GM12878 (cell line): ENCODE measurements at regions not wholly inside any gene's neighbourhood (a gene's known extent, or its start where the extent isn't known, plus 50 kb on each side); places are given as distances from the start of the nearest gene placed in this dataset.

Source experiments
- ATAC-seq: fragments of 200-7000 bp; cut with Tn5 transposase; 3 replicates; pipeline ENCODE4 v1.9.1; 2020; ENCODE audit warnings: mild to moderate bottlenecking, moderate library complexity
- BruUV-seq: library from RNA; stranded (reverse); fragments of 400-500 nt; replicated peaks from 2 replicates; lab custom pipeline; 2021; lab: Mats Ljungman, UMichigan
- CTCF ChIA-PET: fragments of 300-600 bp; sonication (Branson Sonifier 250); formaldehyde crosslinking; extraction: SDS; loops from one replicate; lab custom pipeline; 2021; ENCODE audit warnings: inconsistent platforms; lab: Yijun Ruan, JAX
- POLR2A ChIA-PET: fragments of 350-600 bp; formaldehyde crosslinking; extraction: SDS; loops from one replicate; lab custom pipeline; 2021; ENCODE audit warnings: inconsistent platforms; lab: Charles Lee
- RAD21 ChIA-PET: fragments of 300-600 bp; sonication (Branson Sonifier 250); formaldehyde crosslinking; loops from one replicate; lab custom pipeline; 2023; ENCODE audit warnings: antibody characterized with exemption; ENCODE audit not compliant: unreplicated experiment; lab: Charles Lee
- SMC1A ChIA-PET: fragments of 300-600 bp; sonication (Branson Sonifier 250); formaldehyde crosslinking; loops from one replicate; lab custom pipeline; 2023; ENCODE audit not compliant: unreplicated experiment, uncharacterized antibody; lab: Charles Lee
- DNase-seq: peaks from one replicate; pipeline ENCODE4 v3.0.0-alpha.2; 2011; ENCODE audit warnings: low read depth, low spot score
- FAIRE-seq: peaks from 3 replicates; lab custom pipeline; 2011; peaks lifted over from hg19 to GRCh38; lab: Jason Lieb, UNC
- H2AFZ ChIP-seq: 2 replicates; pipeline ENCODE4 v1.6.0; 2011; ENCODE audit warnings: low read depth, low read length, control low read depth; ENCODE audit not compliant: control insufficient read depth
- H3K27ac ChIP-seq: 2 replicates; pipeline ENCODE4 v1.5.1; 2011; ENCODE audit warnings: control low read depth; ENCODE audit not compliant: control insufficient read depth, insufficient read depth
- H3K27me3 ChIP-seq, 2 experiments: replicated peaks in 1 of 2; 2 replicates each; pipeline versions ENCODE4 v1.6.0 to v1.6.1; 2011; ENCODE audit warnings: low read length in 1 of 2; ENCODE audit not compliant: control insufficient read depth in 2 of 2, insufficient read depth in 2 of 2
- H3K36me3 ChIP-seq, 2 experiments: 2 replicates each; pipeline ENCODE4 v1.5.1; 2011; ENCODE audit warnings: low read length in 1 of 2; ENCODE audit not compliant: control insufficient read depth in 2 of 2, insufficient read depth in 2 of 2
- H3K4me1 ChIP-seq: 2 replicates; pipeline ENCODE4 v1.6.1; 2011; ENCODE audit warnings: mild to moderate bottlenecking, low read length, moderate library complexity, mixed read lengths; ENCODE audit not compliant: control insufficient read depth, insufficient read depth
- H3K4me2 ChIP-seq: 2 replicates; pipeline ENCODE4 v1.6.0; 2011; ENCODE audit warnings: control low read depth; ENCODE audit not compliant: control insufficient read depth, insufficient read depth
- H3K4me3 ChIP-seq: fragments of 200-600 bp; sonication (generic); 2 replicates; pipeline ENCODE4 v1.5.1; 2016
- H3K79me2 ChIP-seq: 2 replicates; pipeline ENCODE4 v1.6.0; 2011; ENCODE audit warnings: low read length; ENCODE audit not compliant: control insufficient read depth, insufficient read depth
- H3K9ac ChIP-seq: 2 replicates; pipeline ENCODE4 v1.8.0; 2011; ENCODE audit warnings: low read length, control low read depth, mixed read lengths; ENCODE audit not compliant: control insufficient read depth, insufficient read depth
- H3K9me3 ChIP-seq: replicated peaks from 3 replicates; pipeline ENCODE4 v1.5.1; 2011; ENCODE audit warnings: mild to moderate bottlenecking, low read length; ENCODE audit not compliant: control insufficient read depth, insufficient read depth
- H4K20me1 ChIP-seq: 2 replicates; pipeline ENCODE4 v1.6.0; 2011; ENCODE audit not compliant: control insufficient read depth, insufficient read depth
- BMI1 ChIP-seq: fragments of 450-650 bp; IDR thresholded peaks from 2 replicates; pipeline ENCODE4 v1.6.1; 2016; ENCODE audit warnings: mild to moderate bottlenecking, moderate library complexity, borderline replicate concordance
- CTCF ChIP-seq, 3 experiments: IDR thresholded peaks in 2 of 3; conservative IDR thresholded peaks in 1 of 3; 2 replicates each; pipeline ENCODE4 v1.5.1; 2011; ENCODE audit warnings: low read depth in 3 of 3, low read length in 3 of 3, mild to moderate bottlenecking in 3 of 3, control low read depth in 2 of 3, moderate library complexity in 2 of 3, inconsistent platforms in 1 of 3, mixed read lengths in 1 of 3; ENCODE audit not compliant: control insufficient read depth in 2 of 3, insufficient read depth in 1 of 3; ENCODE audit errors: extremely low read depth in 1 of 3
- ESRRA ChIP-seq: IDR thresholded peaks from 2 replicates; pipeline ENCODE4 v1.6.1; 2012; ENCODE audit warnings: mild to moderate bottlenecking, low read length, improper control_type of control experiment
- FOXK2 ChIP-seq: fragments of 450-650 bp; IDR thresholded peaks from 2 replicates; pipeline ENCODE4 v1.6.1; 2017; ENCODE audit warnings: mild to moderate bottlenecking, moderate library complexity
- NFYB ChIP-seq: IDR thresholded peaks from 2 replicates; pipeline ENCODE4 v1.6.1; 2011; ENCODE audit warnings: low read depth, mild to moderate bottlenecking, low read length, improper control_type of control experiment, moderate library complexity; ENCODE audit not compliant: insufficient read depth
- PML ChIP-seq: IDR thresholded peaks from 2 replicates; pipeline ENCODE4 v1.6.1; 2012; ENCODE audit warnings: low read length, inconsistent platforms
- POLR2A ChIP-seq: IDR thresholded peaks from 2 replicates; pipeline ENCODE4 v1.6.1; 2011; ENCODE audit warnings: low read depth, mild to moderate bottlenecking, low read length
- SMAD1 ChIP-seq: fragments of 450-650 bp; IDR thresholded peaks from 2 replicates; pipeline ENCODE4 v1.6.1; 2018; ENCODE audit warnings: mild to moderate bottlenecking, low read depth; ENCODE audit not compliant: partially characterized antibody
- SUPT20H ChIP-seq: IDR thresholded peaks from 2 replicates; pipeline ENCODE4 v1.6.1; 2011; ENCODE audit warnings: low read depth, mild to moderate bottlenecking, low read length, moderate library complexity, borderline replicate concordance; ENCODE audit not compliant: control insufficient read depth
- TBL1XR1 ChIP-seq: IDR thresholded peaks from 2 replicates; pipeline ENCODE4 v1.6.1; 2012; ENCODE audit warnings: low read depth, low read length, improper control_type of control experiment
- ZNF592 ChIP-seq: fragments of 450-650 bp; IDR thresholded peaks from 2 replicates; pipeline ENCODE4 v1.6.1; 2017; ENCODE audit warnings: mild to moderate bottlenecking, moderate library complexity
- WGBS: methylation state at CpG from one replicate; pipeline ENCODE4 v1.1.6; 2016; ENCODE audit warnings: low lambda C conversion rate; ENCODE audit not compliant: insufficient replicate concordance, insufficient coverage; ENCODE audit errors: missing lambda C conversion rate; 5-methylcytosine and 5-hydroxymethylcytosine counted together
- in situ Hi-C: fragments of 300-500 bp; cut with MboI; formaldehyde crosslinking; loops from 9 replicates; pipeline ENCODE4 v1.14.3; 2018; ENCODE audit warnings: mixed read lengths
- intact Hi-C: fragments of 100-400 bp; cut with micrococcal nuclease; formaldehyde crosslinking; loops from one replicate; pipeline ENCODE4 v1.14.2; 2022; ENCODE audit not compliant: unreplicated experiment

GRCh38 chr18:25915907-25916306, 174.5 kb downstream of the SS18 start:
- Histone ChIP-seq H2AFZ (no peak overlapping the region), H3K27ac (no peak overlapping the region), H3K4me3 (no peak overlapping the region), H3K9ac (no peak overlapping the region), H3K36me3 (no peaks in the 10 kb centered on the region), H3K9me3 (no peaks in the 10 kb centered on the region), H3K4me1 (no peaks in the 10 kb centered on the region), H4K20me1 (no peaks in the 10 kb centered on the region), H3K27me3 (no peaks in the 10 kb centered on the region), H3K79me2 (no peaks in the 10 kb centered on the region), H3K4me2 (no peak overlapping the region)
- no peak for FAIRE-seq
- RAD21 ChIA-PET = interaction anchor here (0.8 kb wide), 1 partner anchor 142 kb away, joined by 3 read pairs; no protein-coding TSS in a partner anchor
- CTCF ChIA-PET = no interaction called here
- SMC1A ChIA-PET = no interaction called here
- no peak for DNase-seq
- in situ Hi-C loops (no loop called here), intact Hi-C loops (no loop called here)
- peak; percentile 61 for ATAC-seq
- no peak for TF ChIP-seq SUPT20H
- no peak for TF ChIP-seq PML
- TF ChIP-seq TBL1XR1 = no peak
- peak in 1 of 3 experiments; percentile 30; a peak in 2 of 6 replicates for TF ChIP-seq CTCF (IDR thresholded peaks at IDR 0.05 in 2 of 3, conservative IDR thresholded peaks at IDR 0.05 in 1 of 3; ENCODE audit: control insufficient read depth in 2 of 3, extremely low read depth in 1 of 3, insufficient read depth in 1 of 3, low read depth in 3 of 3, low read length in 3 of 3)
- TF ChIP-seq POLR2A = no peak
- no peak for TF ChIP-seq FOXK2
- no TSS peak for BruUV-seq
- 30% methylated on average over 4 of the region's 4 CpGs for WGBS
- POLR2A ChIA-PET = no interaction called here

DNA sequence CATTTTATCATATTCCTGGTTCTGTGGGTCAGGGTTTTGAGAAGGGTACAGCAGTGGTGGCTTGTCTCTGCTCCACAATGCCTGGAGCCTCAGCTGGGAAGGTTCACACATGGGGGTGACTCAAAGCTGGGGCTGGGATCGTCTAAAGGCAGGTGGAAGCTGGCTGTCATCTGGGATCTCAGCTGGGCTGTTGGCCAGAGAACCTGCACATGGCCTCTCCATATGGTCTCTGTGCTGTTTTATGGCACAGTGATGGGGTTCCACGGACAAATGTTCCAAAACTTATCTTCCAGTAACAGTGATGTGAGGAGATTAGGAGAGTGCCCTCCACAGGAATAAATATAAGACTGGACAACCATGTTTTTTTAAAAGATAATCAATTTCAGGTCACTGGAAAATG, 191.4 kb downstream of the SS18 start:
- FAIRE-seq (no peak), DNase-seq (no peak), ATAC-seq (no peak)
- Histone ChIP-seq H3K4me2 (no peak overlapping the region), H3K27ac (no peak overlapping the region), H3K4me1 (0 out of 2 replicates have a peak, but pooled peaks cover 3% of the 10 kb centered on the region), H3K36me3 (no peaks in the 10 kb centered on the region), H3K27me3 (no peaks in the 10 kb centered on the region; a peak in 2 of 4 replicates), H3K79me2 (no peaks in the 10 kb centered on the region), H3K9ac (no peak overlapping the region), H3K4me3 (no peak overlapping the region), H2AFZ (no peak overlapping the region), H3K9me3 (no peaks in the 10 kb centered on the region; the same call in 2 of the 3 replicates), H4K20me1 (no peaks in the 10 kb centered on the region)
- WGBS = 0% methylated on average over 2 of the region's 2 CpGs
- ChIA-PET POLR2A (no interaction called here), RAD21 (no interaction called here), CTCF (interaction anchor here (0.6 kb wide), 1 partner anchor 135 kb away, joined by 3 read pairs; no protein-coding TSS in a partner anchor), SMC1A (no interaction called here)
- BruUV-seq = no TSS peak
- in situ Hi-C loops = no loop called here
- intact Hi-C loops = loop anchor here (5.0 kb wide), 1 partner anchor 337 kb away; no protein-coding TSS in a partner anchor
- TF ChIP-seq NFYB (no peak), ZNF592 (no peak), BMI1 (no peak), SMAD1 (no peak), ESRRA (no peak)
